H9 (cell line): ENCODE measurements at regions not wholly inside any gene's neighbourhood (a gene's known extent, or its start where the extent isn't known, plus 50 kb on each side); places are given as distances from the start of the nearest gene placed in this dataset.

ENCODE experiments used
- DNase-seq: peaks from one replicate; pipeline ENCODE4 v3.0.0-alpha.2; 2017
- H2AFZ ChIP-seq: one replicate; pipeline ENCODE4 v1.6.1; 2013; ENCODE audit warnings: mild to moderate bottlenecking, low read length, control low read depth, moderate library complexity
- H2AK5ac ChIP-seq: 2 replicates; pipeline ENCODE4 v1.6.1; 2013; ENCODE audit warnings: low read length, control low read depth, mixed read lengths; ENCODE audit not compliant: insufficient read length
- H2BK120ac ChIP-seq: one replicate; pipeline ENCODE4 v1.6.1; 2013; ENCODE audit warnings: low read depth, mild to moderate bottlenecking, low read length, control low read depth, inconsistent platforms; ENCODE audit not compliant: poor library complexity, severe bottlenecking
- H2BK12ac ChIP-seq: 2 replicates; pipeline ENCODE4 v1.6.1; 2013; ENCODE audit warnings: low read length, control low read depth, mixed read lengths, low read depth; ENCODE audit not compliant: insufficient read length
- H2BK15ac ChIP-seq: 2 replicates; pipeline ENCODE4 v1.6.1; 2013; ENCODE audit warnings: low read depth, low read length, control low read depth
- H2BK20ac ChIP-seq: one replicate; pipeline ENCODE4 v1.6.1; 2013; ENCODE audit warnings: low read depth, mild to moderate bottlenecking, low read length, control low read depth, inconsistent platforms; ENCODE audit not compliant: poor library complexity, severe bottlenecking
- H2BK5ac ChIP-seq: 2 replicates; pipeline ENCODE4 v1.6.1; 2013; ENCODE audit warnings: low read length, control low read depth, mixed read lengths; ENCODE audit not compliant: insufficient read length
- H3K14ac ChIP-seq: 2 replicates; pipeline ENCODE4 v1.6.1; 2013; ENCODE audit warnings: low read length, control low read depth; ENCODE audit not compliant: insufficient read depth
- H3K18ac ChIP-seq: 2 replicates; pipeline ENCODE4 v1.6.1; 2013; ENCODE audit warnings: low read depth, mild to moderate bottlenecking, mixed read lengths, low read length, control low read depth; ENCODE audit not compliant: insufficient read length
- H3K23ac ChIP-seq: 2 replicates; pipeline ENCODE4 v1.6.1; 2013; ENCODE audit warnings: low read length, control low read depth, mixed read lengths, low read depth; ENCODE audit not compliant: insufficient read length
- H3K23me2 ChIP-seq: 2 replicates; pipeline ENCODE4 v1.6.1; 2013; ENCODE audit warnings: low read depth, mild to moderate bottlenecking, mixed read lengths, low read length, control low read depth; ENCODE audit not compliant: insufficient read length, poor library complexity, severe bottlenecking
- H3K27ac ChIP-seq: 2 replicates; pipeline ENCODE4 v1.5.1; 2013; ENCODE audit warnings: low read length, control low read depth, mixed read lengths, low read depth; ENCODE audit not compliant: insufficient read length
- H3K27me3 ChIP-seq: 2 replicates; pipeline ENCODE4 v1.6.1; 2013; ENCODE audit warnings: low read length, control low read depth, inconsistent platforms; ENCODE audit not compliant: insufficient read depth
- H3K4ac ChIP-seq: 2 replicates; pipeline ENCODE4 v1.6.1; 2013; ENCODE audit warnings: low read depth, mild to moderate bottlenecking, control low read depth, inconsistent platforms, low read length, moderate library complexity
- H3K4me1 ChIP-seq: 2 replicates; pipeline ENCODE4 v1.6.1; 2013; ENCODE audit warnings: low read length, control low read depth, inconsistent platforms; ENCODE audit not compliant: insufficient read depth
- H3K4me2 ChIP-seq: 2 replicates; pipeline ENCODE4 v1.6.1; 2013; ENCODE audit warnings: low read length, control low read depth, mixed read lengths; ENCODE audit not compliant: insufficient read length, insufficient read depth
- H3K56ac ChIP-seq: 2 replicates; pipeline ENCODE4 v1.6.1; 2013; ENCODE audit warnings: low read depth, mild to moderate bottlenecking, mixed read lengths, low read length, control low read depth; ENCODE audit not compliant: insufficient read length
- H3K79me1 ChIP-seq: 2 replicates; pipeline ENCODE4 v1.6.1; 2013; ENCODE audit warnings: low read depth, mild to moderate bottlenecking, moderate library complexity, low read length, control low read depth, inconsistent platforms; ENCODE audit not compliant: insufficient read depth, poor library complexity, severe bottlenecking
- H3K79me2 ChIP-seq: 2 replicates; pipeline ENCODE4 v1.6.1; 2013; ENCODE audit warnings: low read length, control low read depth, inconsistent platforms; ENCODE audit not compliant: insufficient read depth
- H3K9ac ChIP-seq: 2 replicates; pipeline ENCODE4 v1.6.1; 2013; ENCODE audit warnings: low read length, control low read depth, mixed read lengths; ENCODE audit not compliant: insufficient read length; ENCODE audit errors: extremely low read depth
- H3K9me3 ChIP-seq: one replicate; pipeline ENCODE4 v1.6.1; 2013; ENCODE audit warnings: low read depth, low read length, inconsistent platforms; ENCODE audit not compliant: control insufficient read depth
- H3T11ph ChIP-seq: one replicate; pipeline ENCODE4 v1.6.1; 2013; ENCODE audit warnings: mild to moderate bottlenecking, low read length, control low read depth, inconsistent platforms
- H4K20me1 ChIP-seq: one replicate; pipeline ENCODE4 v1.6.1; 2013; ENCODE audit not compliant: control insufficient read depth, insufficient read length, insufficient read depth
- H4K5ac ChIP-seq: 2 replicates; pipeline ENCODE4 v1.6.1; 2013; ENCODE audit warnings: low read depth, mild to moderate bottlenecking, mixed read lengths, low read length, control low read depth; ENCODE audit not compliant: insufficient read length
- H4K8ac ChIP-seq: replicated peaks from 2 replicates; pipeline ENCODE4 v1.6.1; 2013; ENCODE audit warnings: low read length, control low read depth, mixed read lengths, low read depth; ENCODE audit not compliant: insufficient read length
- H4K91ac ChIP-seq: 2 replicates; pipeline ENCODE4 v1.6.1; 2013; ENCODE audit warnings: low read depth, mild to moderate bottlenecking, moderate library complexity, mixed read lengths, low read length, control low read depth; ENCODE audit not compliant: insufficient read length
- H3K27ac Mint-ChIP-seq, 3 experiments: 2 replicates in 2 of 3; 3 replicates in 1 of 3; pipeline ENCODE4 v1.8.0; 2020 to 2021; ENCODE audit warnings: mixed read lengths in 3 of 3, mild to moderate bottlenecking in 1 of 3, moderate library complexity in 1 of 3
- H3K27me3 Mint-ChIP-seq: 2 replicates; pipeline ENCODE4 v1.8.0; 2021; ENCODE audit warnings: low read depth, mild to moderate bottlenecking, moderate library complexity, mixed read lengths
- H3K36me3 Mint-ChIP-seq, 3 experiments: 2 replicates in 2 of 3; 3 replicates in 1 of 3; pipeline ENCODE4 v1.8.0; 2020 to 2021; ENCODE audit warnings: low read depth in 3 of 3, mixed read lengths in 3 of 3; ENCODE audit not compliant: insufficient read depth in 1 of 3
- H3K4me1 Mint-ChIP-seq, 2 experiments: 2 replicates each; pipeline ENCODE4 v1.8.0; 2020; ENCODE audit warnings: mixed read lengths in 2 of 2
- H3K4me3 Mint-ChIP-seq, 2 experiments: 2 replicates in 1 of 2; 3 replicates in 1 of 2; pipeline ENCODE4 v1.8.0; 2020 to 2021; ENCODE audit warnings: mild to moderate bottlenecking in 2 of 2, mixed read lengths in 2 of 2, moderate library complexity in 1 of 2
- H3K9me3 Mint-ChIP-seq, 2 experiments: 2 replicates in 1 of 2; 3 replicates in 1 of 2; pipeline ENCODE4 v1.8.0; 2020; ENCODE audit warnings: mild to moderate bottlenecking in 2 of 2, mixed read lengths in 2 of 2, moderate library complexity in 1 of 2
- CTCF ChIP-seq: fragments of 200-600 bp; sonication (generic); conservative IDR thresholded peaks from 3 replicates; pipeline ENCODE4 v1.8.0; 2021; ENCODE audit warnings: antibody characterized with exemption, mild to moderate bottlenecking
- WGBS: extraction: QIAGEN DNeasy Blood & Tissue Kit; methylation state at CpG from one replicate; pipeline ENCODE4 v1.1.7; 2013; ENCODE audit warnings: missing lambda C conversion rate, low lambda C conversion rate, mixed read lengths; ENCODE audit not compliant: insufficient read length; ENCODE audit errors: extremely low coverage; 5-methylcytosine and 5-hydroxymethylcytosine counted together

- no peaks in the 10 kb centered on the region for H3K27me3 ChIP-seq
- DNase-seq = no peak
- H3K9ac ChIP-seq = no peak overlapping the region
- H3K79me1 ChIP-seq = no peaks in the 10 kb centered on the region
- Mint-ChIP-seq H3K27me3 (no peaks in the 10 kb centered on the region; the same call in 1 of the 2 replicates), H3K27ac (peak overlapping the region in 1 of 3 experiments; percentile 50; a peak in 2 of 7 replicates), H3K36me3 (peaks cover 0 to 5% (median 4%) of the 10 kb centered on the region in 3 experiments; a peak in 3 of 7 replicates), H3K4me3 (no peak overlapping the region), H3K9me3 (0 out of 5 replicates have a peak, but pooled peaks cover 0 to 5% of the 10 kb centered on the region in 2 experiments), H3K4me1 (peaks cover 15 to 26% of the 10 kb centered on the region in 2 experiments)
- H3T11ph ChIP-seq = no peak overlapping the region
- H3K56ac ChIP-seq = no peak overlapping the region
- H3K14ac ChIP-seq = no peak overlapping the region
- no peak overlapping the region for H4K91ac ChIP-seq
- no peaks in the 10 kb centered on the region for H3K23me2 ChIP-seq
- H2BK15ac ChIP-seq = no peak overlapping the region
- no peak overlapping the region for H3K4me2 ChIP-seq
- H2BK120ac ChIP-seq = no peak overlapping the region
- no peak overlapping the region for H4K8ac ChIP-seq
- no peak overlapping the region for H3K27ac ChIP-seq
- no peak overlapping the region for H2AFZ ChIP-seq
- H2BK5ac ChIP-seq = no peak overlapping the region
- no peak overlapping the region for H2AK5ac ChIP-seq
- H2BK20ac ChIP-seq = no peak overlapping the region
- H3K9me3 ChIP-seq = no peaks in the 10 kb centered on the region
- no peak for TF ChIP-seq CTCF
- no peak overlapping the region for H2BK12ac ChIP-seq
- no peaks in the 10 kb centered on the region for H3K79me2 ChIP-seq
- H3K23ac ChIP-seq = no peak overlapping the region
- no peaks in the 10 kb centered on the region for H4K20me1 ChIP-seq
- H3K4me1 ChIP-seq = no peaks in the 10 kb centered on the region; the same call in 1 of the 2 replicates
- no CpG with 5 or more reads among the region's 3 CpGs for WGBS
- no peak overlapping the region for H4K5ac ChIP-seq
- H3K4ac ChIP-seq = no peak overlapping the region
- no peak overlapping the region for H3K18ac ChIP-seq
Observed at GRCh38 chr4:67160394-67160793, 384.9 kb downstream of the CENPC start.
